HG03097 (cell line): ENCODE measurements at regions not wholly inside any gene's neighbourhood (a gene's known extent, or its start where the extent isn't known, plus 50 kb on each side); places are given as distances from the start of the nearest gene placed in this dataset.
"Not testable (repeated sequence)": the region's sequence is repeated elsewhere in the genome, so short reads cannot be mapped to it uniquely, and the experiment has no call there.

Experiments used
- ATAC-seq: cut with Tn5 transposase; IDR thresholded peaks from one replicate; pipeline ENCODE4 v1.9.1; 2021; ENCODE audit not compliant: unreplicated experiment, low FRiP score

DNA sequence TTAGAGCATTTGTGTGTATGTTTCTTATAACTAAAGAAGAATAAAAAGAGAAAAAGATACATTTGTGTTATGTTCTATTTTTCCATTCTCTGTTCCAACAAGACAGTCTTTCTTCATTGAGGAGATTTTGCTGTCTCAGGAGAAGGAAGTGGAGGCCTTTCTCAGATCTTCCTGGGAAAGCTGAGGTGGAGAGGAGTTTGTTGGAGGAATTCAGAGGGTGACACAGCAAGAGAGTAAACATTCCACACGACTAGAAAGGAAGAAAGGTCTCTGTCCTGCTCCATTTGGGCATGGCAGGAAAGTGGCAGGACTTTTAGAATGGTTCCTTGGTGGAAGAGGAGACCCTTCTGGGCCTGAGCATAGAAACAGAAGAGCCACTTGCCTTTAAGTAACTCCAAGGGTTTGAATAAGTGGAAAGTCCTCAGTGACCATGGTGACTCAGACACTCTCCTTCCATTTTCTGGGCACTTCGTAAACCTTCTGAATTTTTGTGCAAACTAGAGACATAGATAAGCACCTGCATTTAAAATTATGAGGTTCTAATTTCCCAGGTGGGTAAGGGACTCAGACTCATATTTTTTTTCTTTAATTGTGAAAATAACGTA, 52.3 kb upstream of the COL5A2 start:
- no peak for ATAC-seq

DNA sequence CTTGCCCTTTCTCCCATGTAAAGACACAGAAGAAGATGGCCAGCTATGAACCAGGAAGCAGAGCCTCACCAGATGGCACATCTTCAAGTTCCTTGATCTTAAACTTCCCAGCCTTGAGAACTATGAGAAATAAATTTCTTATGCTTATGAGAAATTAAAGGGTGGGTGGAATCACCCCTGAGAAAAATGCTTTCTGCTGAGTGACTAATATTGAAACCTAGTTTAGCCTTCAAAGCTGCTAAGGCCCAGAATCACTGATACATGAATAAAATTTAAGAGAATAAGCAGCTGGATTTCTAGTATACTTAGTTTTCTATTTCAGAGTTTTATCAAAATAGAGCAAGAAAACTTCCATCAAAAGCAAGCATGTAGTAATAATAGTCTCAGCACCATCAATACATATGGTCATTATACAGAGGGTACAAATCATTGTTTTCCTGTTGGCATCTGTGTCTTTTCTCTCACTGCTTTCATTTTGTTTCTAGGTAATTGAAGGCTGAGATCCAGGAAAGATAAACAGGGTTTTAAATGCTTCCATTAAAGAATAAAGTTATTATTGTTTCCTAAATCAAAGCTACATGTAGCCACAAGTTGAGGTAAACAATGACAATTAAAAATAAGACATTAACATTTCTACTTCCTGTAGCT, 53.3 kb upstream of the COL5A2 start:
- ATAC-seq, result peak; percentile 72

- ATAC-seq, result no peak
These were observed 54.0 kb upstream of the COL5A2 start for GRCh38 chr2:189233527-189233926.

- ATAC-seq, result no peak
These were observed 55.4 kb upstream of the COL5A2 start for GRCh38 chr2:189234991-189235390.

DNA sequence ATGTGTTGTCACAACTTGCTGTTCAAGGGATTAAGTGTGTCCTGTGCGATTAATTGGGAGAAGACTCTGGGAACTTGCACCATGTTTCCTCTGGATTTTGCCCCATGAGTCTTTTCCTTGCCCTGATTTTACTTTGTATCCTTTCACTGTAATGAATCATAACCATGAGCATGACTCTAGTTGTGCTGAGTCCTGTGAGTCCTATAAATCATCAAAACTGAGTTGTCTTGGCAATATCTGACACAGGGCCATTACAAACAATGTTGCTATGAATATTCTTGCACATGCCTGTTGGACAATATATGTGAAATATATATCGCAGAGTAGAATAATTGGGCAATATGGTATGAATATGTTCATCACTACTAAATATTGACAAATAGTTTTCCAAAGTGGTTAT, 56.5 kb upstream of the COL5A2 start:
- ATAC-seq, result no peak

- no peak for ATAC-seq
These were observed 59.3 kb upstream of the COL5A2 start for GRCh38 chr2:189238903-189239302.

DNA sequence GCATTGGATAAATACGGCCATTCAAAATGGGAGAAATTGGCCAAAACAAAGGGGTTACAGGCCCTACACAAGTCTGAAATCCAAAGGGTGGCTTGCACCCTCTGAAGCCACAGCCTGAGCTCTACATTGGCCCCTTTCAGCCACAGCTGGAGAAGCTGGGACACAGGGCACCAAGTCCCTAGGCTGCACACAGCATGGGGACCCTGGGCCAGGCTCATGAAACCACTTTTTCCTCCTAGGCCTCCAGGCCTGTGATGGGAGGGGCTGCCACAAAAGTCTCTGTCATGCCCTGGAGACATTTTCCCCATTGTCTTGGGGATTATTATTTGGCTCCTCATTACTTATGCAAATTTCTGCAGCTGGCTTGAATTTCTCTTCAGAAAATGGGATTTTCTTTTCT, 64.3 kb upstream of the COL5A2 start:
- not testable (repeated sequence) for ATAC-seq

- no peak for ATAC-seq
These were observed 67.7 kb upstream of the COL5A2 start for GRCh38 chr2:189247276-189247675.

GRCh38 chr2:189248141-189248540, 68.6 kb upstream of the COL5A2 start:
- ATAC-seq, result no peak

DNA sequence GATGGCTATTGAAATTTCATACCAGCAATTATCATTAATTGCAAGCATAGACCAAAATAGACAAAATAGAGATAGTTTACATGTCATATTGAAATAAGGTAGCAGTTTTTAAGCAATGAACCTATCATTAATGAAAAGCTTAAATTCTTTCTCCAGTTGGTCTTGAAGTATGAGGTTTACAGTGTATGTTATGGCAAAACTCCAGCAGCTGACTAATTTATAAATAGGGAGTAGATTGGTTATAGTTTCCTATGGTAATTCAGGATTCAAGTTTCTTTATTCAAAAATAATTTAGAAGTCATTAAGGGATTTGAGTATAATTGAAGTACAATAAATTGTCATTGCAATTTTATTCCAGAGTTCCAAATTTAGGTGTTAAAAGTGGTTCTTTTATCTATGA, 69.6 kb upstream of the COL5A2 start:
- ATAC-seq, result no peak

DNA sequence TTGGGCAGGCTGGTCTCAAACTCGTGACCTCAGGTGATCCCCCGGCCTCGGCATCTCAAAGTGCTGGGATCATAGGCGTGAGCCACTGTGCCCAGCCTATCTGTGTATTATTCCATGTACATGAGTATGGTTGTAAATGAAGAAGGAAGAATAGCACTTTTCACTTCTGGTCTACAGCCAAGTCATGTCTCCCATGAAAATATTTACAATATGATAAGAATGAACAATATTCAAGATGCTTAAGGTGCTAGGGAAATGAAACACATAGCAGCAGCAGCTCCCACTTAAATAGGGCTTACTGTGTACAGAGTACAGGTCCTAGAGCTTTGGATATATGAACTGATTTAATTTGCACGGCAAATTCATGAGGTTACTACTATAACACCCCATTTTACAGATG, 70.3 kb upstream of the COL5A2 start:
- ATAC-seq, result no peak

GRCh38 chr2:189252991-189253675, 73.6 kb upstream of the COL5A2 start:
- ATAC-seq, result no peak

DNA sequence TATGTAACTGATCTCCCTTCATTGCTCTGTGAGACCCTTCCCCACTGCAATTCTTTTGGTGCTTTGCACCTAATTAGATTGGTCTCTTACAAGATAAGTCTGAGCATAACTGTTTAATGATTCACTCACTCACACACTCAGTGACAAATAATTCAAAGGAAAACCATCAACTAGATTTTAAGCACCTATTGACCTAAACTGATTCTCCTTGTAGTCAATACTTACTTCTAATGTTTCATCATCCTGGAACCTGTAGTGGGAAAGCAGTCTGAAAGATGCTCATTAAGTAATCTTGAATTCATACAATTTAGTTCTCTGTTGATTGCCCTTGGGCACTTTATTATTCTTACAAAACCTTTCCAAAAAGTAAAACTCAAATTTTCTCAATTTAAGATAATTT, 74.3 kb upstream of the COL5A2 start:
- ATAC-seq, result no peak

GRCh38 chr2:189254268-189254883, 74.8 kb upstream of the COL5A2 start:
- ATAC-seq, result no peak

DNA sequence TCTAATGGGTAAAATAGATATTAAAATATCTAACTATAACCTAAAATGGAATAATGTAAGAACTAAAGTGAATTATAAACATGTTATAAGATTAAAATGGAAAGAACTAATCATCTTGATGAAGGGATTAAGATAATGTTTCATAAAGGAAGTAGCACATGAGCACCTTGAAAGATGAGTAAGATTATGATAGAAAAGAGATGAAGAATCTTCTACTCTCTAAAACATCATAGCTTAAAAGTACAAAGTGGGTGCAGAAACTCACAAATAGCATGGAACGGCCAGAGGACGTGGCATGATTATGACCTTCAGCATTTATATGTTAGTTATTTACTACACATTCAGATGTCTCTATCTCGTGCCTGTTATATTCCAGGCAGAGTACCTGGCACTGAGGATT, 76.2 kb upstream of the COL5A2 start:
- no peak for ATAC-seq

DNA sequence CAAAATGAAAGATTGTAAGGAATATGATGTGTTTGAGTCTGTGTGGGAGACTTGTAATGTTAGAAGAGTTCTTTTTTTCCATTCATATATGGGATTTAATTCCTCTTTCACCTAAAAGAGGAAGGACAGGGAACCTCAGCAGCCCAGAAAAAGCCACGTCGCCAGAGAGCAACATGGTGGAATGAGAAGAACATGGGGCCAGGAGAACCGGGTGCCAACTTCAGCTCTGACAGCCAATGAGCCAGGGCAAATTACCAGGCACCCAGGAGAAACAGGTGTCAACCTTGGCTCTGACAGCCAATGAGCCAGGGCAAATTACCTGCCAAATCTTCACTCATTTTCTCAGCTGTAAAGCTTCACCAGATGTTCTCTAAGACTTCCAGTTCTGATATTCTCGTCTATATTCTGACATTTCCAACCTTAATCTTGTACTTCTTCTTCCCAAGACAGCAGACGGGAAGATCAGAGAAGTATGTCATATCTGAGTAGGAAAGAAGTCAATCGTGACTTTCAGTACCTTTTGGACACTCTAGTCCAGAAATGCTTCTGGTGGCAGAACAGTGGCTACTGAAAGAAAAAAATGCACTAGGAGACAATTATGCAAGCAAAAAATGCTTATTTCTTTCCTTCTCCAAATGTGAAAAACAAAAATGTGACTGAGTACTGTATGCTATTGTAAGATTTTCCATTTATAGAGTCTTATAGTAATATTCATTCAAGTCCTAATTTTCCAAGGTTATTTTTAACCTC, 79.2 kb upstream of the COL5A2 start:
- no peak for ATAC-seq

DNA sequence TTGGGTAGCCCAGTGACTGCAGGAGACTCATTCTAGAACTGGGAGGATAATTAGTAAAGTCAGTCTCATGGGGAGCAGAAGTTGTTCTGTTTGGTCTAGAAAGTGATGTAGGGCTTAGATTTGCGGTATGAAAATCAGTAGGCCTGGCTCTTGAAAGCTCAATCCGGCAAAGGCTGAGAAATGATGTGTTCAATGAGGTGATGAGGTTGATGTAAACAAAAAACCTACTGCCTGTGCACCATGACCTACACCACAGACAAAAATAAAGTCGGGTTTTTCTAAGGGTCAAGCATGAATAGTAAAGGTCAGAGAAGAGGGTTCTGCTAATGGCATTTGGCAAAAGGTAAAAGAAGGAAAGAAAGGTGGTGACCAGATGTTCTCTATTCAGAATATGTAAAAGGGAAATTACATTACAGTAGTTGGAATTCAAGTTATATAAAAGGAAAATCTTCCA, 80.8 kb upstream of the COL5A2 start:
- ATAC-seq, result no peak

GRCh38 chr2:189261431-189261841, 81.9 kb upstream of the COL5A2 start:
- no peak for ATAC-seq

GRCh38 chr2:189261916-189262315, 82.4 kb upstream of the COL5A2 start:
- no peak for ATAC-seq

GRCh38 chr2:189265696-189266320, 86.2 kb upstream of the COL5A2 start:
- ATAC-seq, result no peak
